Activated CD4-positive, alpha-beta T cell treated with anti-CD3 and anti-CD28 coated beads, Interleukin-2, amount 50 U/mL, for 16 hours (primary cell): ENCODE measurements at regions not wholly inside any gene's neighbourhood (a gene's known extent, or its start where the extent isn't known, plus 50 kb on each side); places are given as distances from the start of the nearest gene placed in this dataset.

Experiments
- DNase-seq: peaks from one replicate; pipeline ENCODE4 v3.0.0-alpha.2; 2020

- no peak for DNase-seq
Measured at GRCh38 chr6:18335948-18336347, 51.2 kb upstream of the RNF144B start.

- DNase-seq: no peak
Measured at GRCh38 chr6:18334251-18334650, 52.9 kb upstream of the RNF144B start.

- DNase-seq: no peak
Measured at GRCh38 chr6:18330548-18331081, 56.5 kb upstream of the RNF144B start.

GRCh38 chr6:18329776-18330175 is 57.4 kb upstream of the RNF144B start:
- no peak for DNase-seq

DNA sequence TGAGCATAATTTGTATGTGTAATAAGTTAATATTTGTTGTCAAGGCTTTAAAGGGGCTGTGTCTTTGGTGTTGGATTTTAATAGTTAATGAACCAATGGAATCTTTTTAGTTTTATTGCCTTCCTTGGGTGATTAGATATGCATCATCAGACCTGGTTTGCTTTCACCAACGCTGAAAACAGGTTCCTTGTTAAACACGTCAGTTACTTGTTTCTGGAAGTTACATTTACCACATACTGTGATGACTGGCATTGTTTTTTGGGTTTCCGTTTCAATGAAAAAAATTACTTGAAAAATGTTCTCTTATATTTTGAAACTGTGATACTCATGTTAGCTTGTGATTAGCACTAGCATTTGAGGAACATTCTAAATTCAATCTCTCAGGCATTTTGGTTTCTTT is 58.6 kb upstream of the RNF144B start:
- no peak for DNase-seq

DNA sequence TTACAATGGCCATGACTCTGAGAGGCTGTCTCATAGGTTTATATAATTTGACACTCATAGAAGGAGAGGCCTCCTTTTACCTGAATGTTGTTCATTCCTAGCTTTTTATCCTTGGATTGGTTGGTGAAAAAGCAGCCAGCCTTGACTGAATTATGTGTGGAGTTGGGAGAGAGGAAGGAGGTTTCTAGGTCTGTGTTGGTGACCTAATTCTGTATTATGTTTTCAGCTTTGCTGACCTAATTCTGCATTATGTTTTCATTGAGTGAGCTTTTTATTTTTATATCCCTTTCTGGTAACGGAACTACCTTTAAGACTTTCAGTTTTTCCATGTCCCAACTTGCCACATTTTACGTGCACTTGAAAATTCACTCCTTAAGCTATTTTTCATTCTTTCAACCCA is 59.1 kb upstream of the RNF144B start:
- DNase-seq: no peak

DNA sequence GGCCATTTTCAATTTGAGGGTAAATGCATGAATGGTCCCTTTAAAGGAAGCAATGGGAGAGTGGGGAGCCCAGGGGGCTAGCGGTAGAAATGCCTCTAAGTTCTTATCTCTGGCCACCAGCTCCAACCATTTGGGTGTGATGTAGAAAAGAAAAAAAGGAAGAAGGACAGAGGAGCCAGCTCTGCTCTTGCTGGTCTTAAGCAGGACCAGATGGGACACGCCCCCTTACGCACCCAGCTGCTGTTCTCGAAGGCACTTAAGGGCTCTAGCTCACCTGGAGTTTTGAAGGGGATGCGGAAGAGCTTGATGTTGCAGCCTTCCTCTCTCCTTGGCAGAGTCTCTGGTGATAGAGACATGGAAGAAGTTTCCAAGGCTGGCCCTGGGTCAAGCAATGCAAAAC is 59.5 kb upstream of the RNF144B start:
- no peak for DNase-seq

DNA sequence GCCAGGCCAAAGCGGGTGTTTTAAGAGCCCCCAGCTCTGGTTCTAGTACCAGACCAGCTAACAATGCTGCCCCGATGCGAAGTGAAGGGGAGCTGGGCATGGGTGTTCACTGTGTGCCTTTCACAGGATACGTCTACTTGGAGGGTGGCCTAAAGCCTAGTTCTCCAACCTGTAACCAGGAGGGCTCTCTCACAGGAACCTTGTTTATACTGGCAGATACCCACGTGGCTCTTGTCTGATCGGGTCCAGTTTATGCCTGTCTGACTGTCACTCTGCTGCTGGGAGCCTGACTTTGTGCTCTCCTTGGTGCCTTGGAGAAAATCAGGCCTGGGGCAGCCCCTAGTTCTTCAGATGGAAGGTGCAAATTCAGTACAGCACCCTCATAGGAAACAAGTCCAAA is 60.2 kb upstream of the RNF144B start:
- no peak for DNase-seq

- no peak for DNase-seq
Measured at GRCh38 chr6:18326001-18326400, 61.1 kb upstream of the RNF144B start.

- DNase-seq: no peak
Measured at GRCh38 chr6:18324706-18325042, 60.3 kb upstream of the DEK start.

- DNase-seq: peak; percentile 40
Measured at GRCh38 chr6:18323935-18324705, 59.8 kb upstream of the DEK start.

- DNase-seq: no peak
Measured at GRCh38 chr6:18317850-18318249, 53.5 kb upstream of the DEK start.

GRCh38 chr6:18314317-18314997 is 50.1 kb upstream of the DEK start:
- no peak for DNase-seq
